Keratinocyte (primary cell): ENCODE measurements at regions not wholly inside any gene's neighbourhood (a gene's known extent, or its start where the extent isn't known, plus 50 kb on each side); places are given as distances from the start of the nearest gene placed in this dataset.
A peak's percentile ranks its signal among the peaks of the same experiment; 100 is the strongest.

Experiments used
- DNase-seq: peaks from one replicate; pipeline ENCODE4 v3.0.0-alpha.2; 2011; ENCODE audit warnings: low read depth, missing footprints, low spot score
- FAIRE-seq: peaks from 2 replicates; lab custom pipeline; 2011; peaks lifted over from hg19 to GRCh38; lab: Jason Lieb, UNC
- H2AFZ ChIP-seq: 2 replicates; pipeline ENCODE4 v1.6.0; 2012; ENCODE audit warnings: low read length, control low read depth, inconsistent platforms; ENCODE audit not compliant: control insufficient read depth
- H3K27ac ChIP-seq: 2 replicates; pipeline ENCODE4 v1.5.1; 2011; ENCODE audit warnings: low read length; ENCODE audit not compliant: control insufficient read depth, insufficient read depth
- H3K27me3 ChIP-seq: 3 replicates; pipeline ENCODE4 v1.6.0; 2011; ENCODE audit warnings: low read length; ENCODE audit not compliant: control insufficient read depth, insufficient read depth; ENCODE audit errors: extremely low read depth
- H3K36me3 ChIP-seq, 2 experiments: 2 replicates in 1 of 2; 3 replicates in 1 of 2; pipeline ENCODE4 v1.5.1; 2011; ENCODE audit warnings: low read length in 2 of 2, mild to moderate bottlenecking in 1 of 2; ENCODE audit not compliant: control insufficient read depth in 2 of 2, insufficient read depth in 2 of 2; ENCODE audit errors: extremely low read depth in 1 of 2
- H3K4me1 ChIP-seq: 3 replicates; pipeline ENCODE4 v1.5.1; 2011; ENCODE audit warnings: low read length; ENCODE audit not compliant: control insufficient read depth, insufficient read depth; ENCODE audit errors: extremely low read depth
- H3K4me2 ChIP-seq: 3 replicates; pipeline ENCODE4 v1.6.0; 2011; ENCODE audit warnings: low read depth, low read length; ENCODE audit not compliant: control insufficient read depth, insufficient read depth; ENCODE audit errors: extremely low read depth
- H3K4me3 ChIP-seq, 3 experiments: fragments of 200-600 bp in 1 of 3; sonication (generic) in 1 of 3; 2 replicates in 2 of 3; 3 replicates in 1 of 3; pipeline ENCODE4 v1.5.1; 2011 to 2016; ENCODE audit warnings: low read length in 3 of 3, mild to moderate bottlenecking in 3 of 3, control low read depth in 2 of 3, inconsistent platforms in 1 of 3, low read depth in 1 of 3, mixed read lengths in 1 of 3, mixed run types in 1 of 3, moderate library complexity in 1 of 3; ENCODE audit not compliant: control insufficient read depth in 2 of 3, insufficient read depth in 2 of 3; ENCODE audit errors: extremely low read depth in 1 of 3
- H3K79me2 ChIP-seq: 2 replicates; pipeline ENCODE4 v1.6.0; 2012; ENCODE audit warnings: low read length; ENCODE audit not compliant: control insufficient read depth, insufficient read depth
- H3K9ac ChIP-seq: 3 replicates; pipeline ENCODE4 v1.6.0; 2011; ENCODE audit warnings: low read length; ENCODE audit not compliant: control insufficient read depth, insufficient read depth; ENCODE audit errors: extremely low read depth
- H3K9me1 ChIP-seq: 3 replicates; pipeline ENCODE4 v1.6.0; 2011; ENCODE audit warnings: low read length; ENCODE audit not compliant: control insufficient read depth, insufficient read depth; ENCODE audit errors: extremely low read depth
- H3K9me3 ChIP-seq: 2 replicates; pipeline ENCODE4 v1.5.1; 2012; ENCODE audit warnings: low read depth, low read length; ENCODE audit not compliant: control insufficient read depth
- H4K20me1 ChIP-seq: 3 replicates; pipeline ENCODE4 v1.6.0; 2011; ENCODE audit warnings: low read length; ENCODE audit not compliant: control insufficient read depth, insufficient read depth; ENCODE audit errors: extremely low read depth
- EZH2 ChIP-seq: IDR thresholded peaks from one replicate; pipeline ENCODE4 v1.6.1; 2012; ENCODE audit warnings: inconsistent platforms, mild to moderate bottlenecking, low read length, moderate library complexity
- dilution Hi-C: fragments of 300-500 bp; cut with MboI; formaldehyde crosslinking; loops from one replicate; pipeline ENCODE4 v1.7.0; 2020; ENCODE audit warnings: low sequenced_read_pairs; ENCODE audit not compliant: extremely low pct_ligation_motif_present
- TF ChIP-seq, protein P1 (sequence below), 3 experiments: IDR thresholded peaks in 1 of 3; conservative IDR thresholded peaks in 1 of 3; optimal IDR thresholded peaks in 1 of 3; 2 replicates in 2 of 3; 3 replicates in 1 of 3; pipeline versions ENCODE3 to v1.5.1; 2011; ENCODE audit warnings: low read length in 3 of 3, mild to moderate bottlenecking in 3 of 3, moderate library complexity in 2 of 3, control low read depth in 1 of 3, inconsistent platforms in 1 of 3; ENCODE audit not compliant: insufficient read depth in 2 of 3; ENCODE audit errors: extremely low read depth in 1 of 3

DNA sequence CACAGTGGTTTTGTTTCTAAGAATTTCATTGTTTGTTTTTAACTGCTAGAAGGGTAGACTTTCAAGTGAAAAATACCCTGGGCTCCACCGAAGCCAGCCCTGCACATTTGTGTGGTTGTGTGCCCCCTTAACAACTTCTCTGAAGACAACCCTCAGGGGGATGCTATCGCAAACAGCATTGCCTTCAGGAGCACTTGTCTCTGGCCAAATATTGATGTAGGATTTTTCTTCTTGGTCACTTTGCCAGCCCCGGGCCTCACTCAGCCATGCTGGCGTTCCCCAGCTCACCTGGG lies 69.2 kb upstream of the SERP2 start:
- Histone ChIP-seq H3K27me3 (no peaks in the 10 kb centered on the region), H3K27ac (no peak overlapping the region), H3K4me2 (no peak overlapping the region), H2AFZ (no peak overlapping the region), H3K79me2 (no peaks in the 10 kb centered on the region), H3K36me3 (no peaks in the 10 kb centered on the region), H3K9me1 (no peaks in the 10 kb centered on the region), H3K9ac (no peak overlapping the region), H3K4me1 (peaks cover 60% of the 10 kb centered on the region), H3K4me3 (no peak overlapping the region), H4K20me1 (no peaks in the 10 kb centered on the region), H3K9me3 (no peaks in the 10 kb centered on the region)
- TF ChIP-seq, protein P1, sequence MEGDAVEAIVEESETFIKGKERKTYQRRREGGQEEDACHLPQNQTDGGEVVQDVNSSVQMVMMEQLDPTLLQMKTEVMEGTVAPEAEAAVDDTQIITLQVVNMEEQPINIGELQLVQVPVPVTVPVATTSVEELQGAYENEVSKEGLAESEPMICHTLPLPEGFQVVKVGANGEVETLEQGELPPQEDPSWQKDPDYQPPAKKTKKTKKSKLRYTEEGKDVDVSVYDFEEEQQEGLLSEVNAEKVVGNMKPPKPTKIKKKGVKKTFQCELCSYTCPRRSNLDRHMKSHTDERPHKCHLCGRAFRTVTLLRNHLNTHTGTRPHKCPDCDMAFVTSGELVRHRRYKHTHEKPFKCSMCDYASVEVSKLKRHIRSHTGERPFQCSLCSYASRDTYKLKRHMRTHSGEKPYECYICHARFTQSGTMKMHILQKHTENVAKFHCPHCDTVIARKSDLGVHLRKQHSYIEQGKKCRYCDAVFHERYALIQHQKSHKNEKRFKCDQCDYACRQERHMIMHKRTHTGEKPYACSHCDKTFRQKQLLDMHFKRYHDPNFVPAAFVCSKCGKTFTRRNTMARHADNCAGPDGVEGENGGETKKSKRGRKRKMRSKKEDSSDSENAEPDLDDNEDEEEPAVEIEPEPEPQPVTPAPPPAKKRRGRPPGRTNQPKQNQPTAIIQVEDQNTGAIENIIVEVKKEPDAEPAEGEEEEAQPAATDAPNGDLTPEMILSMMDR (optimal IDR thresholded peaks at IDR 0.05 in 1 of 3, IDR thresholded peaks at IDR 0.05 in 1 of 3, conservative IDR thresholded peaks at IDR 0.05 in 1 of 3; ENCODE audit: extremely low read depth in 1 of 3, insufficient read depth in 2 of 3, low read length in 3 of 3), result no peak
- TF ChIP-seq EZH2, result no peak
- FAIRE-seq (no peak), DNase-seq (no peak)
- dilution Hi-C loops, result no loop called here

DNA sequence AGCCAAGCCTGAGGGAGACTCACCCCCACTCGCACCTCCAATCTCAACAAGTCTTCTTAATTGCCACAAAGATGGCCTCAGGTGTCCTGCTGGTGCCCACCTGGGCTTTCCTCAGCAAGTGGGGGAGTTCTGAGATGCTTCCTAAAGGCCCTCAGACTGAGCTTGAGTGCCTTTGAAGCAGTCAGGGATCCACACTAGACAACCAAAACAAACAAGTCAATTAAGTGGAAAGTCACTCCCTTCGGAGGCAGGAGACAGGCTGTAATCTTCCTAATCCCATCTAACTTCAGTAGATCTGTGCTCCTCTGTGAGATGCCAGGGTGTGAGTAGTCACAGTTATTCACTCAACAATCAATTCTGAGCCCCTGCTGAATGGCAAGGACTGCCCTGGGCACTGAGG lies 68.3 kb upstream of the SERP2 start:
- Histone ChIP-seq H3K9me1 (no peaks in the 10 kb centered on the region), H3K4me2 (no peak overlapping the region), H3K4me1 (peaks cover 66% of the 10 kb centered on the region), H3K4me3 (no peak overlapping the region), H3K9ac (peak overlapping the region; percentile 93), H2AFZ (no peak overlapping the region), H3K27me3 (no peaks in the 10 kb centered on the region), H3K36me3 (no peaks in the 10 kb centered on the region), H4K20me1 (no peaks in the 10 kb centered on the region), H3K79me2 (no peaks in the 10 kb centered on the region), H3K27ac (peak overlapping the region; percentile 99), H3K9me3 (no peaks in the 10 kb centered on the region)
- no peak for FAIRE-seq
- TF ChIP-seq, protein P1 (optimal IDR thresholded peaks at IDR 0.05 in 1 of 3, IDR thresholded peaks at IDR 0.05 in 1 of 3, conservative IDR thresholded peaks at IDR 0.05 in 1 of 3; ENCODE audit: extremely low read depth in 1 of 3, insufficient read depth in 2 of 3, low read length in 3 of 3), result no peak
- TF ChIP-seq EZH2, result no peak
- dilution Hi-C loops, result no loop called here
- no peak for DNase-seq
